ENCODE measurements at regions not wholly inside any gene's neighbourhood (a gene's known extent, or its start where the extent isn't known, plus 50 kb on each side); places are given as distances from the start of the nearest gene placed in this dataset.

DNA sequence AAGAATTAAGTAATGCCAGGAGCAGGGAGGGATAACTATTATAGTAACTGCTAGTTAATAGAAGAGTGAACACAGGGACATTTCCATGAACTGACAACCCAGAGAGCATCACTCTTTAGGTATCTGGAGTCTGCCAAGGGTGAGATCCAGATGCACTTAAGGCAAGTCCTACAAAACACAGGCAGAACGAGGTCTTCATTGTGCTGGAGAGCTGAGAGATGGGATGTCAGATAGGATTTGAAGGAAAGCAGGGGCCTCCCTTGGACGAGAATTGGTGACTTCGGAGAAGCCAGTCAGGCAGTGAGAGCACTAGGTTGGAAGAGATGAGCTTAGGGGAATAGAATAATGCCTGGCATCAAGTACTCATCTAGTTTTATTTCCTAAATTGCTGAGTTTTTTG lies 684.5 kb downstream of the GATA3 start:
- H3K36me3 Mint-ChIP-seq, result no peaks in the 10 kb centered on the region
- no peaks in the 10 kb centered on the region for H3K9me3 Mint-ChIP-seq
- DNase-seq, result no peak
- H3K4me3 Mint-ChIP-seq, result no peak overlapping the region
- H3K4me1 Mint-ChIP-seq, result no peaks in the 10 kb centered on the region
- POLR2A ChIA-PET, result no interaction called here
- no peak overlapping the region for H3K27ac Mint-ChIP-seq
- ATAC-seq (ENCODE audit: low read depth), result no peak
- H3K27me3 Mint-ChIP-seq, result peaks cover 4% of the 10 kb centered on the region

DNA sequence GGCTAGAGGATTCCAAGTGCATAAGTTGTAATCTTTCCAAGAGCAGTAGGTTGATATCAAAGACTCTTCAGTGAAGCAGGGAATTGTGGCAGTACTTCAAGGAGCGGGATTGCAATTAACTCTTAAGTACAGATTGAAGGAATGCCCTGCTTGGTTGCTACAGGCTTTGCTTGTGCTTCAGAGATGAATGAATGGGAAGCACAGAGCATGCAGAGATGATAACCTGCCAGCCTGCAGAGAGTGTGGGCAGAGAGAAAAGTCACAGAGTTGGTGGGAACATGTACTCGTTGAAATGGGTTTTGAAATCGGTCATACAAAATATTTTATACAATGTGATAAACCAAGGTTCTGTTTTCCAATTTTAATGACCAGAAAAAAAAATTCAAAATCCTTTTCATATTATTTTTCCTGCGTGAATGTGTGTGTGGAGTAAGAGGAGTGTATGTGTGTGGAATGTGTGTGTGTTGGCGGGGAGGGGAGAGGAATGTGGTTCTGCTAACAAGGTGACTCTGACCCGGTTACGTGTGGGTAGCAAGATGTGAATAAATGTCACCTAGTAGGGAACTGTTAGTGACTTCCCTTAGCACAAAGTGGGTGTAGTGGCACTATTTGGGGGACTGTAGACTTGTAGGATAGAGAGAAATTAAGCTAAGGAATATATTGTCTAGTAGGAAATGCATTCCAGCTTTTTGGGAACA lies 697.8 kb downstream of the GATA3 start:
- Mint-ChIP-seq H3K4me1 (no peaks in the 10 kb centered on the region), H3K27me3 (no peaks in the 10 kb centered on the region), H3K4me3 (no peak overlapping the region), H3K9me3 (no peaks in the 10 kb centered on the region), H3K27ac (no peak overlapping the region), H3K36me3 (no peaks in the 10 kb centered on the region)
- DNase-seq (no peak), ATAC-seq (ENCODE audit: low read depth) (no peak)
- POLR2A ChIA-PET, result no interaction called here

DNA sequence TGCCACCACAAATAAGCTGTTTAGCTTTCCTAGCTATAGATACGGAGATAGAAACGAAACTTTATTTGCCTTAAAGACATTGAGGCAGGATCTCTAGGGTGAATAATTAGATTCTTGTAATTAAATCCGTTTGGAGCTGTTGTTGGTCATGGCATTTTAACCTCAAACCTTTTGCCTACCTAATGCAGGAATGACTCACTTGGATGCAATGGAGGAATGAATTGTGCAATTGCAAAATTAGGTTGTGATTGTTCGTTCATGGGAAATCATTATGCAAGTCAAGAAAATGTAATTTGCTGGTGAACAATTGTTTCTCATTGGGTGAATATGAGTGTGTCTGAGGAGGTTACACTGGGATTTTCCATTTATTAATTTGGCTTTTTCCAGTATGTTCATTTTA lies 703.5 kb downstream of the GATA3 start:
- no peak overlapping the region for H3K27ac Mint-ChIP-seq
- POLR2A ChIA-PET, result no interaction called here
- ATAC-seq (ENCODE audit: low read depth), result no peak
- peaks cover 3% of the 10 kb centered on the region for H3K9me3 Mint-ChIP-seq
- no peak overlapping the region for H3K4me3 Mint-ChIP-seq
- peaks cover 1% of the 10 kb centered on the region for H3K36me3 Mint-ChIP-seq
- peaks cover 4% of the 10 kb centered on the region for H3K4me1 Mint-ChIP-seq
- peaks cover 8% of the 10 kb centered on the region for H3K27me3 Mint-ChIP-seq
- no peak for DNase-seq

DNA sequence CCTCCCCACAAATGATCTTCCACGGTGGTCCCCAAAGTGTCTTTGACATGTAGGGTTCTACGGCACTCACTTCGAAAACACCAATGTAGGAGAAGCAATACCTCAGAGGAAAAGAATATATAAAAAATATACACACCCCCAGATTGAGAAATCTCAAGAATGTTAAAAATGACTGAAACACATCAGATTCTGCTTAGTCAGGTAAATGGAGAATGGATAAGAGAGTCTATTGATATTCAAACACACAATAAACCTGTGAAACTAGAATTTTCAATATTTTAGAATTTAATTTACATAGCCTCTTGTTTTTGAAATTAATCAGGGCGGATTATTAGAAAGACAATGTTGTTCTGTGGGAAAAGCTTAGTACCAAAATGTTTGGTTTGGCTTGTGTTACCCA lies 712.4 kb downstream of the GATA3 start:
- DNase-seq (no peak), ATAC-seq (ENCODE audit: low read depth) (no peak)
- H3K4me1 Mint-ChIP-seq, result no peaks in the 10 kb centered on the region
- H3K4me3 Mint-ChIP-seq, result no peak overlapping the region
- H3K36me3 Mint-ChIP-seq, result peaks cover 1% of the 10 kb centered on the region
- POLR2A ChIA-PET, result no interaction called here
- H3K9me3 Mint-ChIP-seq, result no peaks in the 10 kb centered on the region
- H3K27me3 Mint-ChIP-seq, result peaks cover 2% of the 10 kb centered on the region
- H3K27ac Mint-ChIP-seq, result no peak overlapping the region

DNA sequence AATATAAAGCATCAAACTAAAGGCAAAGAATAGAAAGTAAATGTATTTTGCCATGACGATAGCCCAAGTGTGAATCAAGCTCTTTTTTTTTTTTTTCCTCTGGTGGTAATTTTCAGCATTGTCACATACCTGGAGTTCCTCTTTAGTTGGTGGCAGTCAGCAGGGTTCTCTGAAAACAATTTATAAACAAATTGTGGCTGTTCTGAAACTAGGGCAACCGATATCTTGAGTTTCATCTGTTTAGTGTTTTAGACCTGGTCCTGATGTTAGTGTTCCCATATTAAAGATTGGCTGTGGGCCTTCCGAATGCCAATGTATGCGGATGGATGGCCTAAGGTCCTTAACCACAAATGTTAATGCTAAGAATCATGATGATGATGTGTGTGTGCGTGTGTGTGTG lies 713.1 kb downstream of the GATA3 start:
- DNase-seq (no peak), ATAC-seq (ENCODE audit: low read depth) (no peak)
- POLR2A ChIA-PET, result no interaction called here
- peaks cover 1% of the 10 kb centered on the region for H3K36me3 Mint-ChIP-seq
- peaks cover 2% of the 10 kb centered on the region for H3K27me3 Mint-ChIP-seq
- H3K4me1 Mint-ChIP-seq, result no peaks in the 10 kb centered on the region
- no peaks in the 10 kb centered on the region for H3K9me3 Mint-ChIP-seq
- no peak overlapping the region for H3K4me3 Mint-ChIP-seq
- no peak overlapping the region for H3K27ac Mint-ChIP-seq

DNA sequence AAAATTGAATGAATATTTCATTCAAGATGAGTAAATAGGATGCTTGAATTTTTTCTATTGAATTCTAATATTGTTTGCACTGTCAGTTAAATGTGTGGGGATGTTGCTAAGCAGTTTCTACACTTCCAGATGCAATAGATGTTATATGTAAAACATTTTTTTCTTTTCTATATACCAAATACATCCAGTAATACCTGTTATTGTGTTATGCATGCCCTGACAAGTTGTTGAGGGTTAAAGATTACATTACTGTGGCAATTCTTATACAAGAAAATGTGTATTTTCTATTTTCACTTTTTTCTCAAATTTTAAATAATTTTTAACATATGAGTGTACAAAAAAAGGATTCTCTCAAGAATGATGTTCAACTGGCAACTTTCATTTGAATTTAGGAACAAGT lies 713.9 kb downstream of the GATA3 start:
- POLR2A ChIA-PET, result no interaction called here
- Mint-ChIP-seq H3K27me3 (peaks cover 2% of the 10 kb centered on the region), H3K4me3 (no peak overlapping the region), H3K4me1 (no peaks in the 10 kb centered on the region), H3K36me3 (peaks cover under 1% of the 10 kb centered on the region), H3K27ac (no peak overlapping the region), H3K9me3 (no peaks in the 10 kb centered on the region)
- ATAC-seq (ENCODE audit: low read depth) (no peak), DNase-seq (no peak)

DNA sequence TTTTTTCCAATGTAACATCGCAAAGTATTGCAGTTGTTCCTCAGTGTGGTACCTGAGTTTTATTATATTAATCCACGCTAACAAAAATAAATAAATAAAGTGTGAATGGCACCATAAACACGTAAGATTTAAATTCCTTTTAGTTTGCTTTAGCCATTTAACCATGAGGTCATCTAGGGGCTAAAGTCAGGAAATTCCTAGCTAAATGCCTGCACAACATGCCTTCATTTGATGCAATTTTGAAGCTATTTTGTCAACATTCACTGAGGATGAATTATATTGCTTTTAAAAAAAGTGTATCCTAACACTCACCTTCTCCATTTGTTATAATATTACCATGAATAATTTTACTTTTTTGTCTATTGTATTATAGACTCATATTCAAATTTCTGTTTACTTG lies 714.4 kb downstream of the GATA3 start:
- H3K4me1 Mint-ChIP-seq, result no peaks in the 10 kb centered on the region
- ATAC-seq (ENCODE audit: low read depth) (no peak), DNase-seq (no peak)
- no peaks in the 10 kb centered on the region for H3K36me3 Mint-ChIP-seq
- no peaks in the 10 kb centered on the region for H3K9me3 Mint-ChIP-seq
- POLR2A ChIA-PET, result no interaction called here
- H3K27me3 Mint-ChIP-seq, result peaks cover 2% of the 10 kb centered on the region
- no peak overlapping the region for H3K27ac Mint-ChIP-seq
- H3K4me3 Mint-ChIP-seq, result no peak overlapping the region

DNA sequence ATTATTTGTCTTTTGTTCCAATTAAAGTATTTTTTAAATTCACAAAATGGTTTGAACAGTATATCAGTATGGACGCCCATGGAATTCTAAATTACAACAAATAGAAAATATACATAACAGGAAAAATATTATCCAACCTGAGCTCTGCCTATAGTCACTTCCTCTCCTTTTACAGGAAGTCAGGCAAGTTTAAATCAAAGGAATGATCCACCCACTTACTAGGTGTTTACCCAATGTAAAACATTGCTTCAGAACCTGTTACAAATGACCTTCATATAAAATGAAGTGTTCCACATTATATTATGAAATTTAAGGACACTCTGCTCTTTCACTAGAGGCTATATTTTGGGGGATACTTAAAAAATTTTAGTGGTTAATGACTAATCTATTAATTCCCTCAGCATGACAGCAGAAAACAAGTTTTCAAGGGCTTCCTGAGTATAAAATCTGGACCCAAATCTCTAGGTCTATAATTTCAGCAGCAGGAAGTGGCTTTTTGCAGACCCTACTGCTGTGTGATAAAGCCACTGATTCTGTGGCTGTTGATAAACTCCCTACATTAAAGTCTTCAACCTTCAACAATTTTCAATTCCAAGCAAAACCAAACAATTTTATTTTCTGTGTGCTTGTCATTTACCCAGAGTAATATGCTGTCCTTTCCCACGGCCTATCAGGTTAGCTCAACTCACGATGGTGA lies 722.6 kb downstream of the GATA3 start:
- no peaks in the 10 kb centered on the region for H3K27me3 Mint-ChIP-seq
- peaks cover 3% of the 10 kb centered on the region for H3K9me3 Mint-ChIP-seq
- H3K4me3 Mint-ChIP-seq, result peak overlapping the region; percentile 11
- DNase-seq (no peak), ATAC-seq (ENCODE audit: low read depth) (no peak)
- H3K4me1 Mint-ChIP-seq, result peaks cover 8% of the 10 kb centered on the region
- H3K27ac Mint-ChIP-seq, result peak overlapping the region; percentile 42
- POLR2A ChIA-PET, result no interaction called here
- no peaks in the 10 kb centered on the region for H3K36me3 Mint-ChIP-seq

DNA sequence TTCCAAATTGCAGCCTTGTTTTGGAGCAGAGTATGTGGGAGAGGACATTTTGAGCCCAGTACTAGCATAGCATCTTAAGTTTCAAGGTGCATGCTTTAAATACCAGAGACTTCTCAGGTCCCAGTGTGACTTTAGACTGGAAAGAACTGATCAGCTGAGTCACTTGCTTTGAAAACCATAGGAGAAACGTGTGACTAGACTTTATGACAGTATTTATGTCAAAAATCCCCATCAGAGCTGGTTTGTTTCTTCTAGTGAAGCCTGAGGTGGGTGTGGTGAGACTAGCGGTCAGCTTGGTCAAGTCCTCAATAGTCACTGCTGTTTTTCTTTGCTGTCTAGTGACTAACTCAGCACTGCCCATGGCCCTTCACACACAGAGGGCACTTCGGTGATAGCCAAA lies 724.2 kb downstream of the GATA3 start:
- DNase-seq, result no peak
- Mint-ChIP-seq H3K4me1 (peaks cover 8% of the 10 kb centered on the region), H3K36me3 (no peaks in the 10 kb centered on the region), H3K9me3 (peaks cover 3% of the 10 kb centered on the region), H3K27ac (no peak overlapping the region), H3K27me3 (no peaks in the 10 kb centered on the region), H3K4me3 (no peak overlapping the region)
- no peak for ATAC-seq (ENCODE audit: low read depth)
- POLR2A ChIA-PET, result no interaction called here

DNA sequence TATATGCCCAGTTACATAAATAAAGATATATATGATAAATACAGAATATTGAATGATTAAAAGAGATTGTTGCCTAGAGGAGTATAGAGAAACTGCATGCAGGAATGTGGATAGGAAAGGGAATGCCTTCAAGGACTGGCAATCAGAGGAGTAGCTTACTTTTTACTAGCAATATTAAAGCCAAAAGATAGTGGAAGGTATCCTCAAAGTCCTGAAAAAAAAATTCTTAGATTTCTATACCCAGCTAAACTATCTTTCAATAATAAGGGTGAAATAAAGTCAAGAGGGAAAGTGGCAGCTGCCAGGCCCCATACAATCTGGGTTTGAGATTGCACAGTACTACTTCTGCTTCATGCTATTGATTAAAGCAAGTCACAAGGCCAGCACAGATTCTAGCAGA lies 733.2 kb downstream of the GATA3 start:
- POLR2A ChIA-PET, result no interaction called here
- no peaks in the 10 kb centered on the region for H3K27me3 Mint-ChIP-seq
- ATAC-seq (ENCODE audit: low read depth) (no peak), DNase-seq (no peak)
- H3K36me3 Mint-ChIP-seq, result peaks cover 2% of the 10 kb centered on the region
- no peak overlapping the region for H3K27ac Mint-ChIP-seq
- no peaks in the 10 kb centered on the region for H3K4me1 Mint-ChIP-seq
- peaks cover 21% of the 10 kb centered on the region for H3K9me3 Mint-ChIP-seq
- H3K4me3 Mint-ChIP-seq, result no peak overlapping the region

DNA sequence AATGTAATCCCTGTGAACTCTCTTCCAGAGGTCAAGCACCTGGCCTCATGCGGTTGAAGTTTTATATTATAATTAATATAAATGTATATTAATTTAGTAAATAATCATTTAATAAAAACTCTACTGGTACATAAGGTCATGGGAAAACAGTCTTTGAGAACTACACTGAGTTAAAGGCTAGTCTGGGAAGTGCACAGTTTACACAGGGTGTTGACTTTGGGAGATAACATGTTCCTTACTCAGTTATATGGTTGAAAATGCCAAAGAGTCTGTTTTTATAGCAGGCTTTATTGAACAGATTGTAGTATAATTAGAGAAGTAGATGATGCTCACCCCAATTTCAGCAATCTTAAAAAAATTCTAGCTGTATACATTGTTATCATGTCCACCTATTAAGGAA lies 735.9 kb downstream of the GATA3 start:
- DNase-seq (no peak), ATAC-seq (ENCODE audit: low read depth) (no peak)
- peaks cover 17% of the 10 kb centered on the region for H3K9me3 Mint-ChIP-seq
- peaks cover 3% of the 10 kb centered on the region for H3K36me3 Mint-ChIP-seq
- no peak overlapping the region for H3K4me3 Mint-ChIP-seq
- peaks cover 1% of the 10 kb centered on the region for H3K4me1 Mint-ChIP-seq
- H3K27me3 Mint-ChIP-seq, result no peaks in the 10 kb centered on the region
- POLR2A ChIA-PET, result no interaction called here
- no peak overlapping the region for H3K27ac Mint-ChIP-seq

DNA sequence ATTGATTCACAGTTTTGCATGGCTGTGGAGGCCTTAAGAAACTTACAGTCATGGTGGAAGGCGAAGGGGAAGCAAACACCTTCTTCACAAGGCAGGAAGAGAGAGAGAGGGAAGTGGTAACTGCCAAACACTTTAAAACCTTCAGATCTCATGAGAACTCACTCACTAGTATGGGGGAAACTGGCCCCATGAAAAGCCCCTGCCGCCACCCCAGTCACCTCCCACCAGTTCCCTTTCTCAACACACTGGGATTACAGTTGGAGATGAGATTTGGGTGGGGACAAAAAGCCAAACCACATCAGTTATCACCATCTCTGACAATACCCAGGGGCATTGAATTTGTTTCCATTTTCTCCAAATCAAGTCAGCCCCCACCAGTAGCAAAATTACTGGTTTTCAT lies 740.4 kb downstream of the GATA3 start:
- Mint-ChIP-seq H3K27me3 (no peaks in the 10 kb centered on the region), H3K4me1 (peaks cover 1% of the 10 kb centered on the region), H3K4me3 (no peak overlapping the region), H3K9me3 (peaks cover 9% of the 10 kb centered on the region), H3K27ac (no peak overlapping the region), H3K36me3 (peaks cover 1% of the 10 kb centered on the region)
- DNase-seq (no peak), ATAC-seq (ENCODE audit: low read depth) (no peak)
- POLR2A ChIA-PET, result no interaction called here

DNA sequence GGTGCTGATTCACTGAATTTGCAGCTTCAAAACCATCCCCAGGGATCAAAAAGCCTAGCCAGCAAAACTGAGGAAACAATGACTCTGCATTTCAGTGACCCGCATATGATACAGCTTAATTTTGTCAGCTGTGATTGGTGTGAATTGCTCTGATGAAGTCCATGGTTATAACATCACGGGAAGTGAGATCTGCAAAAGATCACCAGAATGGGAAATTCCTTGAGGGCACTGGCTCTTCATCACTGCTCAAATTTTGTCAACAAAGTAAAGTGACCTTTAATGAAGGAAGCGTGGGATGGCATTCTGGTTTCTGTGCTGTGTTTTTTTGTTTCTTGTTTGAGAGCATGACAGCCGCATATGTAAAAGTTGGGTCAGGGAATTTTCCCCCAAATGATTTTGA lies 745.9 kb downstream of the GATA3 start:
- POLR2A ChIA-PET, result no interaction called here
- Mint-ChIP-seq H3K9me3 (peaks cover 11% of the 10 kb centered on the region), H3K4me3 (no peak overlapping the region), H3K36me3 (peaks cover 4% of the 10 kb centered on the region), H3K27me3 (no peaks in the 10 kb centered on the region), H3K27ac (no peak overlapping the region), H3K4me1 (no peaks in the 10 kb centered on the region)
- ATAC-seq (ENCODE audit: low read depth) (no peak), DNase-seq (no peak)

DNA sequence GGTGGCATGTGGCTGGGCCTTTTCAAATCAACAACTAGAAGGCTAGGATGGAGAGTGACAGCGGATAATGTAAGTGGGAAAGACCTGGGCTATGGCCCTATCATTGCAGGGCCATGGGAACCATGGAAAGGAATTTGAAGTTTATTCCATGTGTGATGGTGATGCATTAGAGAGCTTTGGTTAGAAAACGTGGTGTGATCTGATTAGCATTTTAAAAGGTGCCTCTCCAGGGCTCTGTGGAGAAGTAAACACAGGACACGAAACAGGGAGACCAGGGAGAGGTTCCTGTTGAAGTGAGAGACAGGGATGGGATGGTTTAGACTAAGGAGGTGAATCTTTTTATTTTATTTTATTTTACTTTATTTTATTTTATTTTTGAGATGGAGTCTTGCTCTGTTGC lies 749.5 kb downstream of the GATA3 start:
- POLR2A ChIA-PET, result no interaction called here
- no peak for ATAC-seq (ENCODE audit: low read depth)
- Mint-ChIP-seq H3K4me3 (no peak overlapping the region), H3K4me1 (no peaks in the 10 kb centered on the region), H3K36me3 (peaks cover 6% of the 10 kb centered on the region), H3K27me3 (no peaks in the 10 kb centered on the region), H3K27ac (no peak overlapping the region), H3K9me3 (peaks cover 16% of the 10 kb centered on the region)
- no peak for DNase-seq

Measured in activated naive CD8-positive, alpha-beta T cell treated with anti-CD3 and anti-CD28 coated beads, Interleukin-2, amount 10 ng/mL, durations not matched to agents 7 days and 5 days (primary cell).